Parathyroid adenoma (tissue), 2 donors: ENCODE measurements at regions not wholly inside any gene's neighbourhood (a gene's known extent, or its start where the extent isn't known, plus 50 kb on each side); places are given as distances from the start of the nearest gene placed in this dataset.

ENCODE experiments used
- H2AFZ ChIP-seq: fragments of 300-600 bp; sonication (generic); one replicate; pipeline ENCODE4 v1.7.0; 2017; ENCODE audit warnings: antibody characterized with exemption, mild to moderate bottlenecking
- H3K27ac ChIP-seq: fragments of 300-600 bp; sonication (generic); one replicate; pipeline ENCODE4 v1.7.0; 2017
- H3K27me3 ChIP-seq: fragments of 300-600 bp; sonication (generic); one replicate; pipeline ENCODE4 v1.7.0; 2017; ENCODE audit warnings: low read length; ENCODE audit not compliant: control insufficient read depth, insufficient read depth
- H3K36me3 ChIP-seq: fragments of 300-600 bp; sonication (generic); one replicate; pipeline ENCODE4 v1.7.0; 2017; ENCODE audit warnings: low read length; ENCODE audit not compliant: control insufficient read depth, insufficient read depth
- H3K4me1 ChIP-seq: fragments of 300-600 bp; sonication (generic); one replicate; pipeline ENCODE4 v1.7.0; 2017; ENCODE audit warnings: control low read depth
- H3K4me2 ChIP-seq: fragments of 300-600 bp; sonication (generic); one replicate; pipeline ENCODE4 v1.7.0; 2017; ENCODE audit warnings: low read length
- H3K4me3 ChIP-seq: fragments of 300-600 bp; sonication (generic); one replicate; pipeline ENCODE4 v1.7.0; 2017; ENCODE audit warnings: low read depth, low read length
- H3K79me2 ChIP-seq: fragments of 300-600 bp; sonication (generic); one replicate; pipeline ENCODE4 v1.7.0; 2017; ENCODE audit warnings: control low read depth
- H3K9ac ChIP-seq: fragments of 300-600 bp; sonication (generic); one replicate; pipeline ENCODE4 v1.7.0; 2017; ENCODE audit warnings: mild to moderate bottlenecking
- H3K9me3 ChIP-seq: fragments of 300-600 bp; sonication (generic); one replicate; pipeline ENCODE4 v1.7.0; 2017; ENCODE audit warnings: low read length; ENCODE audit not compliant: control insufficient read depth
- CTCF ChIP-seq: fragments of 300-600 bp; sonication (generic); IDR thresholded peaks from one replicate; pipeline ENCODE4 v1.7.0; 2017; ENCODE audit warnings: antibody characterized with exemption, mild to moderate bottlenecking
- donor health status: primary hyperparathyroidism.

- Histone ChIP-seq H3K4me3 (no peak overlapping the region), H3K79me2 (no peaks in the 10 kb centered on the region), H3K4me1 (no peaks in the 10 kb centered on the region), H2AFZ (no peak overlapping the region), H3K4me2 (no peak overlapping the region), H3K27ac (no peak overlapping the region), H3K27me3 (no peaks in the 10 kb centered on the region), H3K9me3 (no peaks in the 10 kb centered on the region), H3K36me3 (no peaks in the 10 kb centered on the region), H3K9ac (no peak overlapping the region)
- no peak for TF ChIP-seq CTCF
These were observed 117.9 kb downstream of the GPCPD1 start for GRCh38 chr20:5492937-5493336.

DNA sequence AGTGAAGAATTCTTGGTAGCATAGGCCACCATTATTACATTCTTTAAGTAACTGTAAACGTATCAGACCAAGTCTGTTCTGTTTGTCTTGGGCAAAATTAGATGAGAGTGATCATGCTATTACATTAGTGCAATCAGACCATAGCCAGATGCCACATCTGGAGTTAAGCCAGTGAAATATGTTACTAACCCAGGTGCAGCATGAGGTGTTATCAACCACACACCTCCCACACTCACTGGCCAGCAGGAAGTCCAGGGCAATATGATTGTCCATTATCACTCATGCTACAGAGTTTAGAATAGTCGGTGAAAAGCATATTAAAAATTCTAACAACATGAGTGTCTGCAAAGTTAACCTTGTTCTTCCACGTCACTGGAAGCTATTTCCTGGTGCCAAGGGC, 119.4 kb downstream of the GPCPD1 start:
- H3K9ac ChIP-seq = no peak overlapping the region
- no peaks in the 10 kb centered on the region for H3K27me3 ChIP-seq
- no peak overlapping the region for H3K4me2 ChIP-seq
- H3K27ac ChIP-seq = no peak overlapping the region
- no peak for TF ChIP-seq CTCF
- no peaks in the 10 kb centered on the region for H3K4me1 ChIP-seq
- H3K79me2 ChIP-seq = no peaks in the 10 kb centered on the region
- no peak overlapping the region for H2AFZ ChIP-seq
- no peaks in the 10 kb centered on the region for H3K9me3 ChIP-seq
- no peaks in the 10 kb centered on the region for H3K36me3 ChIP-seq
- H3K4me3 ChIP-seq = no peak overlapping the region

GRCh38 chr20:5489601-5490000, 121.2 kb downstream of the GPCPD1 start:
- Histone ChIP-seq H2AFZ (no peak overlapping the region), H3K27ac (no peak overlapping the region), H3K9me3 (no peaks in the 10 kb centered on the region), H3K4me3 (no peak overlapping the region), H3K9ac (no peak overlapping the region), H3K36me3 (no peaks in the 10 kb centered on the region), H3K4me1 (no peaks in the 10 kb centered on the region), H3K27me3 (no peaks in the 10 kb centered on the region), H3K4me2 (no peak overlapping the region), H3K79me2 (no peaks in the 10 kb centered on the region)
- TF ChIP-seq CTCF = no peak

GRCh38 chr20:5488823-5489222, 122.0 kb downstream of the GPCPD1 start:
- Histone ChIP-seq H3K4me2 (no peak overlapping the region), H3K4me3 (no peak overlapping the region), H2AFZ (no peak overlapping the region), H3K27me3 (no peaks in the 10 kb centered on the region), H3K9ac (no peak overlapping the region), H3K36me3 (no peaks in the 10 kb centered on the region), H3K9me3 (no peaks in the 10 kb centered on the region), H3K27ac (no peak overlapping the region), H3K79me2 (no peaks in the 10 kb centered on the region), H3K4me1 (no peaks in the 10 kb centered on the region)
- TF ChIP-seq CTCF = no peak

GRCh38 chr20:5486377-5487054, 124.3 kb downstream of the GPCPD1 start:
- Histone ChIP-seq H3K27ac (no peak overlapping the region), H3K4me3 (no peak overlapping the region), H3K27me3 (no peaks in the 10 kb centered on the region), H3K9ac (no peak overlapping the region), H3K36me3 (no peaks in the 10 kb centered on the region), H2AFZ (no peak overlapping the region), H3K9me3 (no peaks in the 10 kb centered on the region), H3K79me2 (no peaks in the 10 kb centered on the region), H3K4me1 (no peaks in the 10 kb centered on the region), H3K4me2 (no peak overlapping the region)
- no peak for TF ChIP-seq CTCF
